Endothelial cell of umbilical vein (primary cell): ENCODE measurements at regions not wholly inside any gene's neighbourhood (a gene's known extent, or its start where the extent isn't known, plus 50 kb on each side); places are given as distances from the start of the nearest gene placed in this dataset.

Experiments
- CTCF ChIP-seq, 2 donors: IDR thresholded peaks; 1 replicate in 1 of 2; 2 replicates in 1 of 2; pipeline ENCODE4 v1.5.1; 2011; ENCODE audit warnings: low read length in 2 of 2, mild to moderate bottlenecking in 2 of 2, moderate library complexity in 2 of 2, control low read depth in 1 of 2, inconsistent platforms in 1 of 2, low read depth in 1 of 2; ENCODE audit not compliant: insufficient read depth in 1 of 2; ENCODE audit errors: extremely low read depth in 1 of 2
- EZH2 ChIP-seq: IDR thresholded peaks from 2 replicates; pipeline ENCODE4 v1.6.1; 2012; ENCODE audit warnings: borderline replicate concordance, low read depth, mild to moderate bottlenecking, moderate library complexity, low read length, inconsistent platforms; ENCODE audit not compliant: severe bottlenecking
- FOS ChIP-seq: IDR thresholded peaks from 2 replicates; pipeline ENCODE4 v1.6.1; 2011; ENCODE audit warnings: mild to moderate bottlenecking, low read length, moderate library complexity, borderline replicate concordance; ENCODE audit not compliant: insufficient read depth
- GATA2 ChIP-seq: IDR thresholded peaks from 2 replicates; pipeline ENCODE4 v1.7.0; 2011; ENCODE audit warnings: low read depth, mild to moderate bottlenecking, moderate library complexity, mixed read lengths, low read length; ENCODE audit not compliant: insufficient read length, insufficient read depth
- JUN ChIP-seq: IDR thresholded peaks from 2 replicates; pipeline ENCODE4 v1.6.1; 2011; ENCODE audit warnings: borderline replicate concordance, low read depth; ENCODE audit not compliant: insufficient read length, insufficient read depth
- MAX ChIP-seq: IDR thresholded peaks from 2 replicates; pipeline ENCODE4 v1.6.1; 2011; ENCODE audit not compliant: insufficient read depth, insufficient read length
- MYC ChIP-seq: IDR thresholded peaks from one replicate; pipeline ENCODE4 v1.6.1; 2011; ENCODE audit warnings: mild to moderate bottlenecking, low read depth, low read length
- POLR2A ChIP-seq: IDR thresholded peaks from 2 replicates; pipeline ENCODE4 v1.6.1; 2012; ENCODE audit warnings: low read depth, mild to moderate bottlenecking, control low read depth, low read length
- POLR2AphosphoS5 ChIP-seq: IDR thresholded peaks from 2 replicates; pipeline ENCODE4 v1.6.1; 2012; ENCODE audit warnings: low read depth, mild to moderate bottlenecking, control low read depth, low read length, moderate library complexity; ENCODE audit not compliant: insufficient read depth

- TF ChIP-seq CTCF (IDR thresholded peaks at IDR 0.05; ENCODE audit: extremely low read depth in 1 of 2, insufficient read depth in 1 of 2, low read depth in 1 of 2, low read length in 2 of 2) (no peak), POLR2A (no peak), EZH2 (no peak), POLR2AphosphoS5 (no peak), MAX (no peak), JUN (no peak), MYC (no peak), GATA2 (no peak), FOS (no peak)
These were observed 254.2 kb downstream of the NSUN3 start for GRCh38 chr3:94317017-94317416.
